Trophoblast cell (in vitro differentiated cells and primary cell): ENCODE measurements at regions not wholly inside any gene's neighbourhood (a gene's known extent, or its start where the extent isn't known, plus 50 kb on each side); places are given as distances from the start of the nearest gene placed in this dataset.

Experiments
- DNase-seq, 2 donors: peaks; one replicate each; pipeline ENCODE4 v3.0.0-alpha.2; 2016
- H2AFZ ChIP-seq: 2 replicates; pipeline ENCODE4 v1.6.1; 2013; ENCODE audit warnings: low read length, moderate library complexity, mild to moderate bottlenecking; ENCODE audit not compliant: insufficient read depth, poor library complexity
- H2AK5ac ChIP-seq: 2 replicates; pipeline ENCODE4 v1.6.1; 2013; ENCODE audit warnings: mild to moderate bottlenecking, low read length
- H2BK120ac ChIP-seq: 2 replicates; pipeline ENCODE4 v1.6.1; 2013; ENCODE audit warnings: low read length, mild to moderate bottlenecking, moderate library complexity; ENCODE audit not compliant: insufficient read depth, poor library complexity
- H2BK12ac ChIP-seq: 2 replicates; pipeline ENCODE4 v1.6.1; 2013; ENCODE audit warnings: mild to moderate bottlenecking, low read length, moderate library complexity
- H2BK5ac ChIP-seq: 2 replicates; pipeline ENCODE4 v1.6.1; 2013; ENCODE audit warnings: low read length, low read depth, moderate library complexity, mild to moderate bottlenecking; ENCODE audit not compliant: poor library complexity
- H3K14ac ChIP-seq: 2 replicates; pipeline ENCODE4 v1.6.1; 2013; ENCODE audit warnings: mild to moderate bottlenecking, low read length
- H3K18ac ChIP-seq: 2 replicates; pipeline ENCODE4 v1.6.1; 2013; ENCODE audit warnings: mild to moderate bottlenecking, low read length
- H3K23ac ChIP-seq: 2 replicates; pipeline ENCODE4 v1.6.1; 2013; ENCODE audit warnings: low read length
- H3K27ac ChIP-seq: 2 replicates; pipeline ENCODE4 v1.5.1; 2013; ENCODE audit warnings: low read depth, mild to moderate bottlenecking, inconsistent platforms, low read length, moderate library complexity
- H3K27me3 ChIP-seq: 2 replicates; pipeline ENCODE4 v1.6.1; 2013; ENCODE audit warnings: inconsistent platforms, mild to moderate bottlenecking, low read length, moderate library complexity; ENCODE audit not compliant: insufficient read depth
- H3K36me3 ChIP-seq, 2 experiments: 1 replicate in 1 of 2; 2 replicates in 1 of 2; pipeline ENCODE4 v1.6.1; 2013; ENCODE audit warnings: low read length in 2 of 2, mild to moderate bottlenecking in 2 of 2, moderate library complexity in 1 of 2; ENCODE audit not compliant: insufficient read depth in 2 of 2, control insufficient read depth in 1 of 2
- H3K4ac ChIP-seq: 2 replicates; pipeline ENCODE4 v1.6.1; 2013; ENCODE audit warnings: low read depth, mild to moderate bottlenecking, low read length, moderate library complexity
- H3K4me1 ChIP-seq, 2 experiments: 1 replicate in 1 of 2; 2 replicates in 1 of 2; pipeline ENCODE4 v1.6.1; 2013; ENCODE audit warnings: low read length in 2 of 2, mild to moderate bottlenecking in 2 of 2, moderate library complexity in 1 of 2; ENCODE audit not compliant: insufficient read depth in 2 of 2, control insufficient read depth in 1 of 2
- H3K4me2 ChIP-seq: 2 replicates; pipeline ENCODE4 v1.6.1; 2013; ENCODE audit warnings: inconsistent platforms, mild to moderate bottlenecking, low read length, moderate library complexity
- H3K4me3 ChIP-seq: 2 replicates; pipeline ENCODE4 v1.5.1; 2013; ENCODE audit warnings: mild to moderate bottlenecking, low read depth, low read length, inconsistent platforms
- H3K79me1 ChIP-seq: one replicate; pipeline ENCODE4 v1.6.1; 2013; ENCODE audit warnings: low read length
- H3K79me2 ChIP-seq: 2 replicates; pipeline ENCODE4 v1.6.1; 2013; ENCODE audit warnings: low read length, mild to moderate bottlenecking; ENCODE audit not compliant: control insufficient read depth, insufficient read depth, poor library complexity
- H3K9ac ChIP-seq: 2 replicates; pipeline ENCODE4 v1.6.1; 2013; ENCODE audit warnings: mild to moderate bottlenecking, low read length
- H3K9me3 ChIP-seq: 2 replicates; pipeline ENCODE4 v1.6.1; 2013; ENCODE audit warnings: low read depth, mild to moderate bottlenecking, control low read depth, inconsistent platforms, low read length; ENCODE audit not compliant: insufficient read depth
- H4K12ac ChIP-seq: 2 replicates; pipeline ENCODE4 v1.6.1; 2013; ENCODE audit warnings: low read depth, mild to moderate bottlenecking, low read length, moderate library complexity
- H4K8ac ChIP-seq: 2 replicates; pipeline ENCODE4 v1.6.1; 2013; ENCODE audit warnings: low read depth, mild to moderate bottlenecking, low read length, moderate library complexity
- H4K91ac ChIP-seq: one replicate; pipeline ENCODE4 v1.6.1; 2013; ENCODE audit warnings: low read depth, mild to moderate bottlenecking, low read length, moderate library complexity
- WGBS: extraction: QIAGEN DNeasy Blood & Tissue Kit; methylation state at CpG from one replicate; pipeline ENCODE4 v1.1.7; 2013; ENCODE audit warnings: missing lambda C conversion rate; ENCODE audit not compliant: insufficient read length, insufficient coverage; ENCODE audit errors: extremely low coverage; 5-methylcytosine and 5-hydroxymethylcytosine counted together

DNA sequence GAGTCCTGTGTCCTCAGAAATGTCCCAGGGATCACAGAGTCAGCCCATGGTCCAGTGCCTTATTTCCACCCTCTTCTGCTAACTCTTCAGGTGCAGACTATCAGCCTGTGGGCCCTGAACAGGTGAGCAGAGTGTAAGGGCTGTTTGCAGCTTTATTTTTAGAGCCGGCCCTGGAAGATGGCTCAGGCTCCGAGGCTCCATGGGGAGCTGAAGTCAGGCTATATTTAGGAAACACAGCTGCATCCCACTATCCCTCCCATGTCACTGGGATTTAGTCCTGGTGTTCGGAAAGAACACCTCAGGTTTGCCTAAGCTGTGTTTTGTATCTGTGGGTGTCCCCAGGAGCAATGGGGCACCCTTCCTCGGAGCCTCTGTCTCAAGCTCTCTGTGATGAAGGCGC is 126.9 kb downstream of the RPS24 start:
- Histone ChIP-seq H3K9me3 (peaks cover 4% of the 10 kb centered on the region), H3K4me2 (no peak overlapping the region), H3K27me3 (no peaks in the 10 kb centered on the region), H4K8ac (no peak overlapping the region), H3K36me3 (no peaks in the 10 kb centered on the region), H3K23ac (no peak overlapping the region), H2BK120ac (no peak overlapping the region), H3K79me1 (no peaks in the 10 kb centered on the region), H2BK5ac (no peak overlapping the region), H3K27ac (no peak overlapping the region), H3K14ac (no peak overlapping the region), H2AK5ac (no peak overlapping the region), H3K4me1 (no peaks in the 10 kb centered on the region), H3K9ac (no peak overlapping the region), H3K79me2 (no peaks in the 10 kb centered on the region), H4K91ac (no peak overlapping the region), H3K18ac (no peak overlapping the region), H2AFZ (no peak overlapping the region), H4K12ac (no peak overlapping the region), H3K4me3 (no peak overlapping the region), H3K4ac (no peak overlapping the region), H2BK12ac (no peak overlapping the region)
- WGBS = no CpG with 5 or more reads among the region's 5 CpGs
- DNase-seq = no peak

DNA sequence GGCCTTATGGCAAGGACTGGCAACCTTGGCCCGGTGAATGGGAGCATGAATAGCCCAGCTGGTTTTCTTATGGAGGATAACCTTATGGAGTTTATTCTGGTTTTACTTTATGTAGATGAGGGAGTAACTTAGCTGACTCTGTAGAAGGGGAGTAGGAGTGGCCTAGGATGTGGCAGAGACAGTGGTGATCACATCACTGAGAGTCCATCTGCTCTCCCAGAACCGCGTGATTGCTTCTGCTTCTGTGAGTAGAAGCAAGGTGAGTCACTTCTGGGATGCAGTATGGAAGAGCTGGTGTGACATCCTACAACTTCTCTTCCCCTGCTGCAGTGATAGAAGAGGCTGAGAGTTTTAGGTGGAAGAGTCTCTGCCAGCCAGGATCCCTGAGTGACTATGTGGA is 129.2 kb downstream of the RPS24 start:
- Histone ChIP-seq H3K79me2 (no peaks in the 10 kb centered on the region), H3K36me3 (no peaks in the 10 kb centered on the region), H3K23ac (no peak overlapping the region), H2AK5ac (no peak overlapping the region), H2BK5ac (no peak overlapping the region), H3K9me3 (peaks cover 4% of the 10 kb centered on the region), H3K14ac (no peak overlapping the region), H3K27ac (no peak overlapping the region), H2BK120ac (no peak overlapping the region), H4K91ac (no peak overlapping the region), H4K12ac (no peak overlapping the region), H3K27me3 (no peaks in the 10 kb centered on the region), H2AFZ (no peak overlapping the region), H4K8ac (no peak overlapping the region), H3K4ac (no peak overlapping the region), H3K79me1 (no peaks in the 10 kb centered on the region), H2BK12ac (no peak overlapping the region), H3K4me1 (no peaks in the 10 kb centered on the region), H3K9ac (no peak overlapping the region), H3K4me2 (no peak overlapping the region), H3K18ac (no peak overlapping the region), H3K4me3 (no peak overlapping the region)
- DNase-seq = no peak
- no CpG with 5 or more reads among the region's 3 CpGs for WGBS

DNA sequence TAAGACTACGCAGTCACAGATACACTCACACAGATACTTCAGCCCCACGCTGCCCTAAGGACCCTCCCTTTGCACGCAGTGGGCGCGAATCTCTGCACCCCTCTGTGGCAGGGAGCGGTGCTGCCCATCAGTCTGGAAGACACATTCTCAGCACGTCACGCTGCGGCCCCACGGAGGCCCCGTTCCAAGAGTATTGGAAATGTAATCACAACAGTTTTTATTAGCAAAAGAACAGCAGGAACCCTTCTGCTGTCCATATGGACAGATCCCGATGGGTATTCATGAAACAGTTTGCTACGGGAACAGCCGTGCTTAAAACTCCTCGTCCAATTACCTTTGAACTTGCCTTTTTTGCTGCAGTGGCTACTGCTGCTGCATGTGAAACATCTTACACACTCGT is 131.0 kb downstream of the RPS24 start:
- Histone ChIP-seq H3K9ac (no peak overlapping the region), H3K23ac (no peak overlapping the region), H2BK12ac (no peak overlapping the region), H3K4me2 (no peak overlapping the region), H4K91ac (no peak overlapping the region), H3K4ac (no peak overlapping the region), H3K14ac (no peak overlapping the region), H3K18ac (no peak overlapping the region), H3K79me1 (no peaks in the 10 kb centered on the region), H4K8ac (no peak overlapping the region), H2AK5ac (no peak overlapping the region), H3K4me3 (no peak overlapping the region), H4K12ac (no peak overlapping the region), H3K27me3 (no peaks in the 10 kb centered on the region), H3K27ac (no peak overlapping the region), H2BK5ac (no peak overlapping the region), H3K9me3 (peaks cover 4% of the 10 kb centered on the region), H2AFZ (no peak overlapping the region), H3K36me3 (no peaks in the 10 kb centered on the region), H2BK120ac (no peak overlapping the region), H3K79me2 (no peaks in the 10 kb centered on the region), H3K4me1 (no peaks in the 10 kb centered on the region)
- no peak for DNase-seq
- WGBS = no CpG with 5 or more reads among the region's 16 CpGs

DNA sequence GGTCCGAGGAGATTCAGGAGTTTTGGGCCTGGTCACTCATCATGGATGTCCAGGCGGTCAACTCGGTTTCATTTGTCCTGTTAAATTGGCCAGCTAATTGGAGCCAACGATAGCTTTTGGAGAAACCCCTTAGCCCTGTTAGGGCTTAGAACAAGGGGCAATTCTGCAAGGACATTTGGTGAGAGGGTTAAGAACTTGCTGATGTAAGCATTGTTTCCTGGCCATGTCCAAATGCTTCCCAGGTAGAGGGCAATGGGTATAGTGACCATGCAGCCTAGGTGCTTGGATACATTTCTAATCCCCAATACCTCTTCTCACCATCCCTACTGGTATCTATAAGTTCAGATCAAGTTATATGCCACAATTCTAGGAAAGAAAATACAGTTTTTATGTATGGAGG is 131.5 kb downstream of the RPS24 start:
- no peak overlapping the region for H2BK120ac ChIP-seq
- H3K4ac ChIP-seq = no peak overlapping the region
- no peaks in the 10 kb centered on the region for H3K27me3 ChIP-seq
- no peaks in the 10 kb centered on the region for H3K36me3 ChIP-seq
- H3K18ac ChIP-seq = no peak overlapping the region
- H4K12ac ChIP-seq = no peak overlapping the region
- H2BK5ac ChIP-seq = no peak overlapping the region
- no peak overlapping the region for H3K4me3 ChIP-seq
- DNase-seq = no peak
- no peaks in the 10 kb centered on the region for H3K79me1 ChIP-seq
- H3K4me2 ChIP-seq = no peak overlapping the region
- no peak overlapping the region for H3K14ac ChIP-seq
- no peak overlapping the region for H4K91ac ChIP-seq
- no peaks in the 10 kb centered on the region for H3K4me1 ChIP-seq
- H2AFZ ChIP-seq = no peak overlapping the region
- H4K8ac ChIP-seq = no peak overlapping the region
- peaks cover 4% of the 10 kb centered on the region for H3K9me3 ChIP-seq
- no CpG with 5 or more reads among the region's 4 CpGs for WGBS
- no peaks in the 10 kb centered on the region for H3K79me2 ChIP-seq
- no peak overlapping the region for H3K23ac ChIP-seq
- no peak overlapping the region for H3K27ac ChIP-seq
- H2AK5ac ChIP-seq = no peak overlapping the region
- H2BK12ac ChIP-seq = no peak overlapping the region
- no peak overlapping the region for H3K9ac ChIP-seq
